ENCODE measurements at regions not wholly inside any gene's neighbourhood (a gene's known extent, or its start where the extent isn't known, plus 50 kb on each side); places are given as distances from the start of the nearest gene placed in this dataset.

- 36 to 66% (median 56%) methylated on average over 6 of the region's 6 CpGs for WGBS, 5 donors
- Histone ChIP-seq H3K9me3 (peaks cover 0 to 4% (median 0%) of the 10 kb centered on the region in 4 donors), H3K27me3 (no peaks in the 10 kb centered on the region), H3K4me1 (peaks cover 0 to 12% (median 0%) of the 10 kb centered on the region in 4 donors), H3K4me3 (no peak overlapping the region), H3K36me3 (no peaks in the 10 kb centered on the region), H3K27ac (no peak overlapping the region)
- intact Hi-C loops (cut with DNase I; ENCODE audit: low total_unique reads) = no loop called here
- DNase-seq = no peak
- TF ChIP-seq POLR2A (IDR thresholded peaks at IDR 0.05) (no peak), CTCF (IDR thresholded peaks at IDR 0.05) (no peak), EP300 (IDR thresholded peaks at IDR 0.05) (no peak), POLR2AphosphoS5 (IDR thresholded peaks at IDR 0.05) (no peak)
Observed at GRCh38 chr4:4642496-4643000, 100.7 kb upstream of the STX18 start.

- H3K4me1 ChIP-seq = peaks cover 0 to 12% (median 0%) of the 10 kb centered on the region in 4 donors
- H3K36me3 ChIP-seq = no peaks in the 10 kb centered on the region
- TF ChIP-seq POLR2A (IDR thresholded peaks at IDR 0.05) (no peak), EP300 (IDR thresholded peaks at IDR 0.05) (no peak), CTCF (IDR thresholded peaks at IDR 0.05) (no peak), POLR2AphosphoS5 (IDR thresholded peaks at IDR 0.05) (no peak)
- no peak overlapping the region for H3K27ac ChIP-seq
- DNase-seq = no peak
- H3K27me3 ChIP-seq = no peaks in the 10 kb centered on the region
- peaks cover 0 to 2% (median 0%) of the 10 kb centered on the region in 4 donors for H3K9me3 ChIP-seq
- H3K4me3 ChIP-seq = no peak overlapping the region
- intact Hi-C loops (cut with DNase I; ENCODE audit: low total_unique reads) = no loop called here
- 73 to 79% (median 76%) methylated on average over 23 of the region's 23 CpGs for WGBS, 5 donors
Observed at GRCh38 chr4:4641661-4642495, 100.0 kb upstream of the STX18 start.

- intact Hi-C loops (cut with DNase I; ENCODE audit: low total_unique reads) = no loop called here
- DNase-seq = no peak
- Histone ChIP-seq H3K27ac (no peak overlapping the region), H3K4me1 (peaks cover 0 to 12% (median 0%) of the 10 kb centered on the region in 4 donors), H3K4me3 (no peak overlapping the region), H3K27me3 (no peaks in the 10 kb centered on the region), H3K36me3 (no peaks in the 10 kb centered on the region), H3K9me3 (no peaks in the 10 kb centered on the region)
- 86 to 94% (median 91%) methylated on average over 8 of the region's 8 CpGs for WGBS, 5 donors
- TF ChIP-seq POLR2AphosphoS5 (IDR thresholded peaks at IDR 0.05) = no peak
- no peak for TF ChIP-seq EP300 (IDR thresholded peaks at IDR 0.05)
- TF ChIP-seq CTCF (IDR thresholded peaks at IDR 0.05) = no peak
Observed at GRCh38 chr4:4641254-4641653, 99.4 kb upstream of the STX18 start.

GRCh38 chr4:4640692-4641091, 98.8 kb upstream of the STX18 start:
- peaks cover 0 to 7% (median 0%) of the 10 kb centered on the region in 4 donors for H3K4me1 ChIP-seq
- no peaks in the 10 kb centered on the region for H3K36me3 ChIP-seq
- no peaks in the 10 kb centered on the region for H3K9me3 ChIP-seq
- TF ChIP-seq CTCF (IDR thresholded peaks at IDR 0.05) = no peak
- no peak for TF ChIP-seq POLR2AphosphoS5 (IDR thresholded peaks at IDR 0.05)
- no peak for TF ChIP-seq POLR2A (IDR thresholded peaks at IDR 0.05)
- TF ChIP-seq EP300 (IDR thresholded peaks at IDR 0.05) = no peak
- intact Hi-C loops (cut with DNase I; ENCODE audit: low total_unique reads) = no loop called here
- no peak for DNase-seq
- 58 to 72% (median 68%) methylated on average over 9 to 10 of the region's 10 CpGs for WGBS, 5 donors
- no peak overlapping the region for H3K27ac ChIP-seq
- H3K4me3 ChIP-seq = no peak overlapping the region
- no peaks in the 10 kb centered on the region for H3K27me3 ChIP-seq

Measured in stomach (tissue), 8 donors.